ENCODE measurements at regions not wholly inside any gene's neighbourhood (a gene's known extent, or its start where the extent isn't known, plus 50 kb on each side); places are given as distances from the start of the nearest gene placed in this dataset.

- DNase-seq (ENCODE audit: low spot score) (no peak), ATAC-seq (ENCODE audit: low read depth) (no peak)
- Histone ChIP-seq H3K36me3 (ENCODE audit: low read depth) (no peaks in the 10 kb centered on the region), H3K27ac (ENCODE audit: poor library complexity, severe bottlenecking) (no peak overlapping the region), H3K27me3 (ENCODE audit: insufficient read depth, poor library complexity, severe bottlenecking) (no peaks in the 10 kb centered on the region), H3K4me3 (ENCODE audit: severe bottlenecking) (no peak overlapping the region), H3K4me1 (ENCODE audit: insufficient read depth, poor library complexity, severe bottlenecking) (no peaks in the 10 kb centered on the region), H3K9me3 (ENCODE audit: severe bottlenecking) (no peaks in the 10 kb centered on the region)
- TF ChIP-seq CTCF (IDR thresholded peaks at IDR 0.05; ENCODE audit: poor library complexity, severe bottlenecking): no peak
Measured at GRCh38 chr4:107467461-107467860, 252.6 kb downstream of the PAPSS1 start.

GRCh38 chr4:107458194-107458593, 261.8 kb downstream of the PAPSS1 start:
- Histone ChIP-seq H3K27ac (ENCODE audit: poor library complexity, severe bottlenecking) (no peak overlapping the region), H3K36me3 (ENCODE audit: low read depth) (no peaks in the 10 kb centered on the region), H3K27me3 (ENCODE audit: insufficient read depth, poor library complexity, severe bottlenecking) (no peaks in the 10 kb centered on the region), H3K4me3 (ENCODE audit: severe bottlenecking) (no peak overlapping the region), H3K4me1 (ENCODE audit: insufficient read depth, poor library complexity, severe bottlenecking) (no peaks in the 10 kb centered on the region), H3K9me3 (ENCODE audit: severe bottlenecking) (no peaks in the 10 kb centered on the region)
- ATAC-seq (ENCODE audit: low read depth) (no peak), DNase-seq (ENCODE audit: low spot score) (no peak)
- no peak for TF ChIP-seq CTCF (IDR thresholded peaks at IDR 0.05; ENCODE audit: poor library complexity, severe bottlenecking)

- no peak for DNase-seq (ENCODE audit: low spot score)
- no peaks in the 10 kb centered on the region for H3K9me3 ChIP-seq (ENCODE audit: severe bottlenecking)
- H3K27ac ChIP-seq (ENCODE audit: poor library complexity, severe bottlenecking): no peak overlapping the region
- H3K4me1 ChIP-seq (ENCODE audit: insufficient read depth, poor library complexity, severe bottlenecking): no peaks in the 10 kb centered on the region
- no peak for TF ChIP-seq CTCF (IDR thresholded peaks at IDR 0.05; ENCODE audit: poor library complexity, severe bottlenecking)
- no peaks in the 10 kb centered on the region for H3K36me3 ChIP-seq (ENCODE audit: low read depth)
- no peak for ATAC-seq (ENCODE audit: low read depth)
- H3K27me3 ChIP-seq (ENCODE audit: insufficient read depth, poor library complexity, severe bottlenecking): no peaks in the 10 kb centered on the region
- H3K4me3 ChIP-seq (ENCODE audit: severe bottlenecking): no peak overlapping the region
Measured at GRCh38 chr4:107453987-107454386, 266.0 kb downstream of the PAPSS1 start.

- Histone ChIP-seq H3K4me1 (ENCODE audit: insufficient read depth, poor library complexity, severe bottlenecking) (no peaks in the 10 kb centered on the region), H3K36me3 (ENCODE audit: low read depth) (no peaks in the 10 kb centered on the region), H3K27me3 (ENCODE audit: insufficient read depth, poor library complexity, severe bottlenecking) (no peaks in the 10 kb centered on the region), H3K4me3 (ENCODE audit: severe bottlenecking) (no peak overlapping the region), H3K9me3 (ENCODE audit: severe bottlenecking) (no peaks in the 10 kb centered on the region), H3K27ac (ENCODE audit: poor library complexity, severe bottlenecking) (no peak overlapping the region)
- DNase-seq (ENCODE audit: low spot score) (no peak), ATAC-seq (ENCODE audit: low read depth) (no peak)
- no peak for TF ChIP-seq CTCF (IDR thresholded peaks at IDR 0.05; ENCODE audit: poor library complexity, severe bottlenecking)
Measured at GRCh38 chr4:107452717-107453630, 267.1 kb downstream of the PAPSS1 start.

Data from RWPE2 (cell line).